NCI-H1092 (cell line): ENCODE measurements at regions not wholly inside any gene's neighbourhood (a gene's known extent, or its start where the extent isn't known, plus 50 kb on each side); places are given as distances from the start of the nearest gene placed in this dataset.

Source experiments
- DNase-seq: peaks from one replicate; lab custom pipeline; 2025; lab: John Stamatoyannopoulos, UW

- DNase-seq, result no peak
These were observed 81.5 kb downstream of the PJA1 start for GRCh38 chrX:69083801-69084200.

- no peak for DNase-seq
These were observed 81.9 kb downstream of the PJA1 start for GRCh38 chrX:69083361-69083760.

DNA sequence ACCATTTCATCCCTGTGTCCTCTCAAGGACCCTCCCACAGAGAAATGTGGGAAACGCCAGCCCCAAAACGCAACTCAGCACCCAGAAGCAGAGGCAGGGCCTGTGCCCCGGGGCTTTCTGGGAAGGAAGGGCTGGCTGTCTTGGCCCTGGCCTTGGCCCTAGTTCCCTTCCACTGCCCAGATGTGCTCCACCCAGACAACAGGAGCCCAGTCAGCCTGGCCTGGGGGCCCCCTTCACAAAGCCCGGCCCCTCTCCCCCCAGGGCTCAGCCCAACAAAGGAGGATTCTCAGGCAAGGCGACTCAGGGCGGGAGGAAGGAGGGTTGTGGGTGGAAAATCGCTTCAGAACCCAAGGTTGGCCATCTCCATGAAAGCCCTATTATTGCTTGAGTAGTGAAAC, 82.5 kb downstream of the PJA1 start:
- DNase-seq, result no peak

- no peak for DNase-seq
These were observed 83.0 kb downstream of the PJA1 start for GRCh38 chrX:69082055-69082752.

DNA sequence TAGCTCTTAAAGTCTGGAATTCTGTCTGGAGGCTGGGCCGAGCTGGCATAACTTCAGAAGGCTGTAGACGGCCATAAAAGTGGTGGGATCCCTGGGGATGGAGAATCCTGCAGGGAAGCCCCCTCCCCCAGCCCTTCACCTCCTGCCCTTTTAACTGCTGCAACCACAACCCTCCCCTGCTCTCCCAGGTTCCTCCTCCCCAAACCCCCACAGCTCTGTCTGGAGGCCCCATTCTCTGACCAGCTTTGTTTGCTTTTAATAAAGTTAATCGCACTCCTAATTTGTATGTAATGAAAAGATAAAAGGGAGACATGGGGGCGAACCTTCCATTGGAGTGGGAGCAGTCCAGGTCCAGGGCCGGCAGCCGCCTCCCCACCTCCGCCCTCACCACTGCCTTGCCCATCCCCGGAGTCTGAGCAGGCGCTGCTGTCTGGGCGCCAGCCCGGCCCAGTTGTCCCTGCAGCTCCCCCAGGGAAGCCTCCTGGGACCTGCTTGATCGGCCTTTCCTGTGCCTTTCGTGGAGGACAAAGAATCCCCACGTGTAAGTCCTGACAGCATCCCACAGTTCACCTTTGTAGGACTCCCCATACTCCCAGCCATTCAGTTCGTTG, 84.3 kb downstream of the PJA1 start:
- DNase-seq, result no peak

DNA sequence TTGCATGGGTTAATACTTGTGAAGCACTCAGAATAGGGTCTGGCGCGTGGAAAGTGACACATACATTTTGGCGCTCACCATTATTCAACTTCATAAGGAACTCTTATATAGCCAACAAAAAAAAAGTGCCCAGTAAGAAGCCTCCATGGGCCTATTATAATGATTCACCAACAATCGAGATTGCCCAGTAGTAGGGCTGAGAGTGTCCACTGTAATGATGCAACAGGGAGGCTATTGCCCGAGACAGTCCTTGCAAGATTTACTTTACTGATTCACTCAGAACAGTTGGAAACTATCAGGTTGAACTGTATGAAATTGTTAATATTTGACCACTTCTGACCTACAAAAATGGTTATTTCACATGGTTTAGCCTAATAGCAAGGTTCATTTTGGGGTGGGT, 86.0 kb downstream of the PJA1 start:
- no peak for DNase-seq

GRCh38 chrX:69077895-69078455, 87.3 kb downstream of the PJA1 start:
- no peak for DNase-seq

DNA sequence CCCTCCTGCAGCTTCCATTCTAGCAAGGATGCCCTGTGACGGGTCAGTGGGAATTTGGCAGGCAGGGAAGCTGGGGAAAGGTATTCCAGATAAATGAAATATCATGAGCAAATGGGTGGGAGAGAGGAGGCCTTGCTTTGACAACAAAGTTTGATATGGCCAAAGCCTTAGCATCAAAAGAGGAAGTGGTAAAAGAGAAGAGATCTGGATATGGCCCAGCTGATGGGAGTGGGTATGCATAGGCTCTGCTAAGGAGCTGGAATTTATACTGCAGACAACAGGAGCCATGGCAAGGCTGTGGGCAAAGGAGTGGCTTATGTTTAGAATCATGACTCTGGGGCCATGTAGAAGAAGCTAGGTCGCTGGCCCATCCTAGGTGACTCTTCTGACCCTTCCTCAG, 89.2 kb downstream of the PJA1 start:
- no peak for DNase-seq

DNA sequence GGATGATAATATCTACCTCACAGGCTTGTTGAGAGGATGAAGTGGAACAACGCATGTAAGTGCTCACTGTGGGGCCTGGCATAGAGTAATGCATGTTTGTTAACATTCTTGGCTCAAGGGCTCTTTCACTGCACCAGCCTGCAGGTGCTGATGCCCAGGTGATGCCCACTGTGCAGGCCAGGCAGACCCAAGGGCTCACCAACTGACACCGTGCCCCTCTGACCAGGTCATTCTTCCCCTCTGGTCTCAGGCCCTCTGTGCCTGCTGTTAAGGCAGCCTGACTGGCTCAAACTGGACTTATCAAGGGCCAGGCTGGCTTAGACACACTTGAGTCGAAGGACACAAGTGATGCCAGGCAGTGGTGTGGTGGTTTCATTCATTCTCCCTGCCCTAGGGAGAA, 90.5 kb downstream of the PJA1 start:
- no peak for DNase-seq

GRCh38 chrX:69073721-69074120, 91.5 kb downstream of the PJA1 start:
- no peak for DNase-seq

DNA sequence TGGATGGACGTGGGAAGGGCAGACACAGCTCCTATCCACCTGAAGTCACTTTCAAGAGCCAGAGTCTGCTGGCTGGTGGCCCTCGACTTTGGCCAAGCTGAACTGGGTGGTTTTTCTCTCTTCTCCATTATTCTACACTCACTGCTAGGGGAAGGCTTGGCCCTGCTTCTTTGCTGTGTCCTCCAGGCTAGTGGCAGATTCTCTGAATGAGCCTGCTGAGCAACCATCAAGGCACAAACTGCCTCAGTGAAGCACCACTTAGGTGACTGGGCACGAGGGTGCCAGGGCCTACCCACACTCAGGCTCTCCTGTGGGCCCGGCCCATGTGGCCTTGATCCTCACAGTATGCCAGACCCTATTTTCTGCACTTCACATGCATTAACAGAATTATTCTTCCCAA, 92.0 kb downstream of the PJA1 start:
- DNase-seq, result no peak

DNA sequence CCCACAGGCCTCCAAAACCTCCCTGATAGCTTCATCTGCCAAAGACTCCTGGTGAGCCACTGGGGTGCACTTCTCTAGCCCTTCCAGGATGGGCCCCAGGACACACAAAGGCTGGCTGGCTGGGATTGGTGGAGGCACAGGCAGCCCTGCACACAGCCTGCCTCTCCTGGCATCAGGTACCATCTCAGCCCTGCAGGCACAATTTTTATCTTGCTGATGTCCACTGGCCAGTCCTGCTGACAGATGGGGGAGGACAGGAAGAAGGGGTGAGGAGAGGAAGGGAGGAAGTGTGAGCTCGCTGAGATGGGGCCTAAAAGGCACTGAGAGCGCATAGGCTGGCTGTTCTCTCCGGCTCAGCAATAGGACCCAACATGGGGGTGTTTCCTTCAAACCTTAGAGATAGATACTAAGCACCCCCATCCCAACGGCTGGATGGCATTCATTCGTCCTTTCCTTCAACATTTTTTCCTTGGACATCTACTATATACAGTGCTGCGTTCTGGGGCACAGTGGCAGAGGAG, 92.7 kb downstream of the PJA1 start:
- no peak for DNase-seq

- DNase-seq, result no peak
These were observed 94.2 kb downstream of the PJA1 start for GRCh38 chrX:69070949-69071650.

GRCh38 chrX:69069876-69070275, 95.4 kb downstream of the PJA1 start:
- DNase-seq, result no peak

DNA sequence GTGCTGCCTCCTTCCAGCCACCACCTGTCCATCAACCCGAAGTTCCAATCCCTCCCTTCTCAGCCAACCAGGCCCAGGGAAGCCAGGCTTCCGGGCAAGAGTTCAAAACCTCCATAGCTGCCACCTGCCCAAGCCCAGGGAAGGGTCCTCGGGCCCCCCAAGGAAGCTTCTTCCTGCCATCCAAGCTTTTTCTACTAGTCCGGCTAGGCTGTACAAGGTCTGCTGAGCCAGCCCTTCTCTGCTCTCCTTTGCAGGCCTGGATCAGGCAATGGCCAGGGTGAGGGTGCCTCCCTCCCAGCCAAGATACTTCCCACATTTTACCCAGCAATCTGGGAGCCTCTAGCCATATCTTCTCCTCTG, 96.2 kb downstream of the PJA1 start:
- no peak for DNase-seq

GRCh38 chrX:69068301-69069085, 96.8 kb downstream of the PJA1 start:
- DNase-seq, result no peak

DNA sequence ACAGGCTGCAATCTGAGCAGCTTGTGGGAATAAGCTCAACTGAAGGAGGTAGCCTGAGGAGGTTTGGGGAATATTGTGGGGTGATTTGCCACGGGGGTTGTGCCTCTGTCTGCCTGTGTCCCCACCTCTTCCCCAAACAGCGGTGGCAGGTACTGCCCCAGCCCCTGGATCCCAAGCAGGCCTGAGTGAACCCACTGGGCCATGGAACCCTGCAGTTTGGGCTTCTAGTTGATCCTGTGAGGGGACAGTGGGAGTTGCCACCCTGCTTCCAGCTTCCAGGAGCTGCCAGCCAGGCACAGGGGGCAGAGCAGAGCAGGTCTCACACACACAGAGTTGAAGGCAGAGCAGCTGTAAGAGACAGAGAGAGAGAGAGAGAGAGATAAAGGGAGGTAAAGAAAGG, 97.4 kb downstream of the PJA1 start:
- no peak for DNase-seq

DNA sequence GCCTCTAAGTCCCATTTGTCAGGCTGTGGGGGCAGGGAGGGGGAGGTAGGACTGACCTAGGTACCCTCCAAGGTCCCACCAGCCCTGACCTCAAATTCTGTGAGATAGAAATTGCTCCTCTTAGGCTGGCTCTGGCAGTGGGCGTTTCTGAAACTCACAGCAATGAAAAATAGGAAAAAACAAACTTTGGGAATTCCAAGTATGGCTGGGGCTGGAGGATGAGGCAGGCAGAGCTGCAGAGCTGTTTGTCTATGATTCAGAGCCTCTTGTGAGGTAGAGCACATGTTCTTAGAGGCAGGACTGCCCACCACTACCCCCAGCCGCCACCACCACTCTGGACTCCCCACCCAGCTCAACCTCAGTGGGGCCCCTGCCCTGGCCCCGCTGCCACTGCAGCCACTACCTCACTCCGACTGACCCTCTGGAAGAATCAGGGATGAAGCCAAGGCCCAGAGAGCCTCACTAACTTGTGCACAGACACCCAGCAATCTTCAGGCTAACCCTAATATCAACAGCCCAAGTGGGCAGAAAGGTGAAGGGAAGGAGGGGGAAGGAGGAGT, 98.2 kb downstream of the PJA1 start:
- DNase-seq, result no peak

GRCh38 chrX:69066021-69066757, 99.1 kb downstream of the PJA1 start:
- no peak for DNase-seq

GRCh38 chrX:69065451-69065850, 99.8 kb downstream of the PJA1 start:
- no peak for DNase-seq

DNA sequence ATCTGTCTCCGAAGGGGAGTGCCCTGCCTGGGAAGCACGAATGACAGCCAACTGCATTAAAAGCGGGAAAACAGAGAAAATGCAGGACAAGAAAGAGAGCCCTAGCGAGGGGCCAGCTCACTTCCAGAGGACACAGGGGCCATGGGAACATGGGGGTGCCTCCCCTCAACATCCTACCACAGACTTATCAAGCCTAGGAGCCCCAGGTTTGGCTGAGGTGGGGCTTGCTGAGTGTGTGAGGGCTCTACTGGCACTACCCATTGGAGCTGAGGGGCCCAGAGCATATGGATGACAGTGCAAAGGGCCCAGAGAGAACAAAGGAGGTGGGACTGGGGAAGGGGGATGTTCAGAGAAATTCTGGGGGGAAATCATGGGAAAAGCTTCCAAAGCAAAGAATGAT, 101.8 kb downstream of the PJA1 start:
- DNase-seq, result no peak
